ENCODE measurements at regions not wholly inside any gene's neighbourhood (a gene's known extent, or its start where the extent isn't known, plus 50 kb on each side); places are given as distances from the start of the nearest gene placed in this dataset.

DNA sequence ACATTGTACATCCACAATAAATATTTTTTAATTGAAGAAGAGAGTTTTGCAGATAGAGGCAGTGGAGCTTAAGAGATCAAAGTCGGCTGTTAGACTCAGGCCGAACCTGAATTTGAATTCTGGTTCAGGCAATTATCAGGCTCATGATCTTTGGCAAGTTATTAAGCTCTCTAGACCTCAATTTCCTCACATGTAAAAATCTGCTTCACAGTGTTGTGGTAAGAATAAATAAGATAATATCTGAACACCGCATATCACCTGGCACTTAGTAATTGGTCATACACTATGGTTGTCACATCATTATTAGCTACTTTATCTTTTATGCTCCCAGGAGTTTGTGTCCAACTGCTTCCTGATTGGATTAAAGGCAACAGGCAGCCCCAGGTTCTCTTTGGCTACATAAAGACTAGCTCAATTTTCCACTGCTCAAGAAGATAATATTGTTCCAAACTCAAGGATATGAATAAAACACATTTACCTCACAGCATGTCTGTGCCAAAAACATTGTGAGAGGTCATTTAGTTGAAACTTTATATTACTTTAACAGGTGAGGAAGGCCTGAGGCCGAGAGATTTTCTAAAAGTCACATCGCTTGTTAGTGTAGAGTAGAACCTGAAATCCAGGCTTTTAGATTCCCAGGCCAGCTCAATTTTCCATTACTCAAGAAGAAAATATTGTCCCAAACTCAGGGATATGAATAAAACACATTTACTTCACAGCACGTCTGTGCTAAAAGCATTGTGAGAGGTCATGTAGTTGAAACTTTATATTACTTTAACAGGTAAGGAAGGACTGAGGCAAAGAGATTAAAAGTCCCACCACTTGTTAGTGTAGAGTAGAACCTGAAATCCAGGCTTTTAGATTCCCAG is 289.2 kb upstream of the PTGER4 start:
- Histone ChIP-seq H3K27ac (peak overlapping the region in 6 of 12 donors; percentile 3 to 40 (median 12)), H3K4me3 (no peak overlapping the region), H3K4me1 (peaks cover 0 to 59% (median 7%) of the 10 kb centered on the region in 12 donors), H3K9me3 (no peaks in the 10 kb centered on the region), H3K36me3 (no peaks in the 10 kb centered on the region), H3K27me3 (no peaks in the 10 kb centered on the region)
- intact Hi-C loops (cut with DNase I), result loop anchor here in 5 of 10 donors (5.0 to 10.0 kb wide), 3 partner anchors 188 to 294 kb away; no protein-coding TSS in a partner anchor
- WGBS, 4 donors, result 56 to 65% (median 62%) methylated on average over 6 of the region's 6 CpGs
- peak in 3 of 4 donors; percentile 14 to 84 (median 34) for ATAC-seq
- DNase-seq, result no peak
- no peak for TF ChIP-seq POLR2A (IDR thresholded peaks at IDR 0.05)
- TF ChIP-seq, protein P1, sequence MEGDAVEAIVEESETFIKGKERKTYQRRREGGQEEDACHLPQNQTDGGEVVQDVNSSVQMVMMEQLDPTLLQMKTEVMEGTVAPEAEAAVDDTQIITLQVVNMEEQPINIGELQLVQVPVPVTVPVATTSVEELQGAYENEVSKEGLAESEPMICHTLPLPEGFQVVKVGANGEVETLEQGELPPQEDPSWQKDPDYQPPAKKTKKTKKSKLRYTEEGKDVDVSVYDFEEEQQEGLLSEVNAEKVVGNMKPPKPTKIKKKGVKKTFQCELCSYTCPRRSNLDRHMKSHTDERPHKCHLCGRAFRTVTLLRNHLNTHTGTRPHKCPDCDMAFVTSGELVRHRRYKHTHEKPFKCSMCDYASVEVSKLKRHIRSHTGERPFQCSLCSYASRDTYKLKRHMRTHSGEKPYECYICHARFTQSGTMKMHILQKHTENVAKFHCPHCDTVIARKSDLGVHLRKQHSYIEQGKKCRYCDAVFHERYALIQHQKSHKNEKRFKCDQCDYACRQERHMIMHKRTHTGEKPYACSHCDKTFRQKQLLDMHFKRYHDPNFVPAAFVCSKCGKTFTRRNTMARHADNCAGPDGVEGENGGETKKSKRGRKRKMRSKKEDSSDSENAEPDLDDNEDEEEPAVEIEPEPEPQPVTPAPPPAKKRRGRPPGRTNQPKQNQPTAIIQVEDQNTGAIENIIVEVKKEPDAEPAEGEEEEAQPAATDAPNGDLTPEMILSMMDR (IDR thresholded peaks at IDR 0.05), result peak in 1 of 12 donors; percentile 7

DNA sequence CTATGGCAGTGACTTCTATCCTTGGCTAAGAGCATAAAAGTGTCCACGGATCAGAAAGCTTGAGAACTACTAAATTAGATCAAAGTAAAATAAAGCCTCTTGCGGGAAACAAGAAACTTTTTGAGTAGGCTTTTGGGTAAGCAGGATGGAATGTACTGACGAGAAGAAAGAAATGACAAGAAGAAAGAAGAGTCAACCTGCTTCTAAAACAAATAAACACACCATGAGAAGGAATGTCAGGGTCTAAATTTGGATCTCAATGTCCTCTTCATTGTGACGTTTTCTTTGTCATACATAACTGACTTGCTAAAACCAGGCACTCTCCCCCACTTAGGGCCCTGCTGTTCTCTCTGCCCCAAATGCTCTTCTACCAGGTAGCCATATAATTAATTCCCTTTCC is 290.1 kb upstream of the PTGER4 start:
- Histone ChIP-seq H3K27ac (peak overlapping the region in 2 of 12 donors; percentile 6 to 18), H3K4me1 (peaks cover 0 to 69% (median 7%) of the 10 kb centered on the region in 12 donors), H3K9me3 (no peaks in the 10 kb centered on the region), H3K36me3 (no peaks in the 10 kb centered on the region), H3K4me3 (no peak overlapping the region), H3K27me3 (no peaks in the 10 kb centered on the region)
- 74 to 78% (median 76%) methylated on average over 4 of the region's 4 CpGs for WGBS, 4 donors
- ATAC-seq, result no peak
- TF ChIP-seq, protein P1 (IDR thresholded peaks at IDR 0.05), result no peak
- no peak for TF ChIP-seq POLR2A (IDR thresholded peaks at IDR 0.05)
- DNase-seq, result no peak
- intact Hi-C loops (cut with DNase I), result no loop called here

DNA sequence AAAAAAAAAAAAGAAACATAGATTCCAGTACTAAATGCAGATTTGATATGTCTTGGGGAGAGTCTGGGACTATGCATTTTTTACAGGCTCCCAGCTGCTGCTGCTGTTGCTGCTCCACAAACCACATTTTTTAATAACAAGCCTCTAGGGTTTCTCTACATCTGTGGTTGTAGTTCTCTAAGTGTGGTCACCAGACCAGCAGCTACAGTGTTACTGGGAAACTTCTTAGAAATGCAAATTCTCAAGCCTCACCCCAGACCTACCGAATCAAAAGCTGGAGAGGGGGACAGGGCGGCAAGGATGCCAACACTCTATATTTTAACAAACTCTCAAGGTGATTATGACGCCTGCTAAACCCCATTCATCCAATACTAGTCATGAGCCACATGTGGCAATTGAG is 293.4 kb upstream of the PTGER4 start:
- peaks cover 0 to 70% (median 0%) of the 10 kb centered on the region in 12 donors for H3K4me1 ChIP-seq
- intact Hi-C loops (cut with DNase I), result no loop called here
- H3K9me3 ChIP-seq, result no peaks in the 10 kb centered on the region
- TF ChIP-seq POLR2A (IDR thresholded peaks at IDR 0.05), result no peak
- TF ChIP-seq, protein P1 (IDR thresholded peaks at IDR 0.05), result no peak
- ATAC-seq, result no peak
- no peaks in the 10 kb centered on the region for H3K36me3 ChIP-seq
- no peak overlapping the region for H3K4me3 ChIP-seq
- 57 to 68% (median 62%) methylated on average over 3 of the region's 3 CpGs for WGBS, 4 donors
- DNase-seq, result no peak
- no peaks in the 10 kb centered on the region for H3K27me3 ChIP-seq
- peak overlapping the region in 1 of 12 donors; percentile 76 for H3K27ac ChIP-seq

DNA sequence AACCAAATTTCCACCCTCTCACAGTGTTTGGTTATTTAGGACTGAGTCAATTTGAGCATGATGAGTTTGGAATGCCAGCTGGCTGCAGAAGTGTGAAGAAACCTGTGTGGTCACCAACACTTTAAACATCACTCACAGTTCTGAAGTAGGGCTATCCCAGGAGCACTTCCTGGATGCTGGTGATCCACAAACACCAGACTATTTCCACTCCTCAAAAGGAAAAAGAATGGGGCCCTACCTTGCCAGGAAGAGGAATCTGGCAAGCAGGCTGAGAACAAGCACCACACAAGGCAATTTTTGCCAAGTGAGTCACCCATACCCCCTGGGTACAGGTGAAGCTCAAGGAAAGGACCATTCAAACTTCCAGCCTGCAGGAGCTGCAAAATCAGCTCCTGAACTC is 294.2 kb upstream of the PTGER4 start:
- TF ChIP-seq, protein P1 (IDR thresholded peaks at IDR 0.05), result no peak
- Histone ChIP-seq H3K4me1 (peaks cover 0 to 62% (median 0%) of the 10 kb centered on the region in 12 donors), H3K4me3 (no peak overlapping the region), H3K27me3 (no peaks in the 10 kb centered on the region), H3K9me3 (no peaks in the 10 kb centered on the region), H3K27ac (peak overlapping the region in 1 of 12 donors; percentile 76), H3K36me3 (no peaks in the 10 kb centered on the region)
- ATAC-seq (no peak), DNase-seq (no peak)
- intact Hi-C loops (cut with DNase I), result no loop called here

Measured in heart left ventricle (tissue), 16 donors.